Cardiac muscle cell (in vitro differentiated cells and primary cell): ENCODE measurements at regions not wholly inside any gene's neighbourhood (a gene's known extent, or its start where the extent isn't known, plus 50 kb on each side); places are given as distances from the start of the nearest gene placed in this dataset.
A peak's percentile ranks its signal among the peaks of the same experiment; 100 is the strongest.

Source experiments
- DNase-seq, 2 donors: peaks; one replicate each; pipeline versions ENCODE4 v3.0.0 to v3.0.0-alpha.2; 2010 to 2017; ENCODE audit warnings: low read depth in 1 of 2, low spot score in 1 of 2
- H3K27ac ChIP-seq: fragments of 200-600 bp; sonication (generic); 2 replicates; pipeline ENCODE4 v1.5.1; 2016
- H3K27me3 ChIP-seq: fragments of 200-600 bp; sonication (generic); 2 replicates; pipeline ENCODE4 v1.6.0; 2016; ENCODE audit warnings: control low read depth
- H3K36me3 ChIP-seq: fragments of 200-600 bp; sonication (generic); 2 replicates; pipeline ENCODE4 v1.5.1; 2016; ENCODE audit warnings: control low read depth
- H3K4me1 ChIP-seq: fragments of 200-600 bp; sonication (generic); 2 replicates; pipeline ENCODE4 v1.8.1; 2017; ENCODE audit warnings: low read depth, mild to moderate bottlenecking, mixed run types
- H3K4me3 ChIP-seq: fragments of 200-600 bp; sonication (generic); 2 replicates; pipeline ENCODE4 v1.5.1; 2016; ENCODE audit warnings: mild to moderate bottlenecking
- H3K9me3 ChIP-seq: fragments of 200-600 bp; sonication (generic); 2 replicates; pipeline ENCODE4 v1.5.1; 2017; ENCODE audit warnings: low read depth, mild to moderate bottlenecking, control low read depth
- CTCF ChIP-seq: IDR thresholded peaks from 2 replicates; pipeline ENCODE4 v1.5.1; 2012; ENCODE audit warnings: low read depth, mild to moderate bottlenecking, low read length

GRCh38 chr2:190791976-190792575 is 88.5 kb upstream of the GLS start:
- H3K9me3 ChIP-seq = no peaks in the 10 kb centered on the region
- no peak overlapping the region for H3K4me3 ChIP-seq
- H3K4me1 ChIP-seq = peaks cover 15% of the 10 kb centered on the region
- no peak for TF ChIP-seq CTCF
- H3K27ac ChIP-seq = no peak overlapping the region
- no peaks in the 10 kb centered on the region for H3K27me3 ChIP-seq
- H3K36me3 ChIP-seq = no peaks in the 10 kb centered on the region
- DNase-seq = peak in 1 of 2 donors; percentile 21

- H3K27me3 ChIP-seq = no peaks in the 10 kb centered on the region
- DNase-seq = no peak
- peaks cover 15% of the 10 kb centered on the region for H3K4me1 ChIP-seq
- H3K36me3 ChIP-seq = no peaks in the 10 kb centered on the region
- H3K4me3 ChIP-seq = no peak overlapping the region
- TF ChIP-seq CTCF = no peak
- H3K9me3 ChIP-seq = no peaks in the 10 kb centered on the region
- no peak overlapping the region for H3K27ac ChIP-seq
Observed at GRCh38 chr2:190792956-190793888, 87.4 kb upstream of the GLS start.

GRCh38 chr2:190794377-190794776 is 86.2 kb upstream of the GLS start:
- H3K4me1 ChIP-seq = peaks cover 15% of the 10 kb centered on the region

GRCh38 chr2:190794790-190795189 is 85.8 kb upstream of the GLS start:
- H3K36me3 ChIP-seq = no peaks in the 10 kb centered on the region
- no peak for TF ChIP-seq CTCF
- H3K4me1 ChIP-seq = peaks cover 15% of the 10 kb centered on the region
- DNase-seq = no peak
- H3K4me3 ChIP-seq = no peak overlapping the region
- no peaks in the 10 kb centered on the region for H3K9me3 ChIP-seq
- no peaks in the 10 kb centered on the region for H3K27me3 ChIP-seq
- no peak overlapping the region for H3K27ac ChIP-seq

More at GRCh38 chr2:190794377-190794776, 86.2 kb upstream of the GLS start:
- TF ChIP-seq CTCF = no peak
- no peak for DNase-seq
- H3K36me3 ChIP-seq = no peaks in the 10 kb centered on the region
- H3K9me3 ChIP-seq = no peaks in the 10 kb centered on the region
- no peaks in the 10 kb centered on the region for H3K27me3 ChIP-seq
- no peak overlapping the region for H3K27ac ChIP-seq
- no peak overlapping the region for H3K4me3 ChIP-seq

- H3K9me3 ChIP-seq = no peaks in the 10 kb centered on the region
Observed at GRCh38 chr2:190795686-190796085, 84.9 kb upstream of the GLS start.

More at GRCh38 chr2:190795686-190796085, 84.9 kb upstream of the GLS start:
- no peaks in the 10 kb centered on the region for H3K36me3 ChIP-seq
- peaks cover 12% of the 10 kb centered on the region for H3K4me1 ChIP-seq
- no peak overlapping the region for H3K27ac ChIP-seq
- H3K27me3 ChIP-seq = no peaks in the 10 kb centered on the region
- no peak overlapping the region for H3K4me3 ChIP-seq
- no peak for DNase-seq
- no peak for TF ChIP-seq CTCF
